ENCODE measurements at regions not wholly inside any gene's neighbourhood (a gene's known extent, or its start where the extent isn't known, plus 50 kb on each side); places are given as distances from the start of the nearest gene placed in this dataset.

GRCh38 chr1:198087831-198088230, 69.0 kb upstream of the NEK7 start:
- intact Hi-C loops (cut with DNase I): loop anchor here (10.0 kb wide), 2 partner anchors 267 to 377 kb away; no protein-coding TSS in a partner anchor
- no peaks in the 10 kb centered on the region for H3K27me3 ChIP-seq (replicated peaks; ENCODE audit: insufficient read depth)
- DNase-seq (ENCODE audit: low spot score): no peak
- WGBS: 21% methylated on average over 1 of the region's 1 CpG
- no peaks in the 10 kb centered on the region for H3K36me3 ChIP-seq
- no peak overlapping the region for H3K4me3 ChIP-seq
- H3K4me1 ChIP-seq (replicated peaks): no peaks in the 10 kb centered on the region
- no peak overlapping the region for H3K27ac ChIP-seq
- no peak for TF ChIP-seq POLR2A (IDR thresholded peaks at IDR 0.05)
- TF ChIP-seq CTCF (IDR thresholded peaks at IDR 0.05): no peak
- no peak for TF ChIP-seq POLR2AphosphoS5 (IDR thresholded peaks at IDR 0.05)
- no peaks in the 10 kb centered on the region for H3K9me3 ChIP-seq

- Histone ChIP-seq H3K36me3 (no peaks in the 10 kb centered on the region), H3K27ac (no peak overlapping the region), H3K4me1 (replicated peaks) (no peaks in the 10 kb centered on the region), H3K9me3 (no peaks in the 10 kb centered on the region), H3K4me3 (no peak overlapping the region), H3K27me3 (replicated peaks; ENCODE audit: insufficient read depth) (no peaks in the 10 kb centered on the region)
- 34% methylated on average over 4 of the region's 4 CpGs for WGBS
- no peak for DNase-seq (ENCODE audit: low spot score)
- intact Hi-C loops (cut with DNase I): loop anchor here (10.0 kb wide), 2 partner anchors 266 to 376 kb away; no protein-coding TSS in a partner anchor
- TF ChIP-seq POLR2AphosphoS5 (IDR thresholded peaks at IDR 0.05) (no peak), POLR2A (IDR thresholded peaks at IDR 0.05) (no peak), CTCF (IDR thresholded peaks at IDR 0.05) (peak in 3 of 4 experiments; percentile 14 to 44 (median 28))
These were observed 68.3 kb upstream of the NEK7 start for GRCh38 chr1:198088360-198089071.

DNA sequence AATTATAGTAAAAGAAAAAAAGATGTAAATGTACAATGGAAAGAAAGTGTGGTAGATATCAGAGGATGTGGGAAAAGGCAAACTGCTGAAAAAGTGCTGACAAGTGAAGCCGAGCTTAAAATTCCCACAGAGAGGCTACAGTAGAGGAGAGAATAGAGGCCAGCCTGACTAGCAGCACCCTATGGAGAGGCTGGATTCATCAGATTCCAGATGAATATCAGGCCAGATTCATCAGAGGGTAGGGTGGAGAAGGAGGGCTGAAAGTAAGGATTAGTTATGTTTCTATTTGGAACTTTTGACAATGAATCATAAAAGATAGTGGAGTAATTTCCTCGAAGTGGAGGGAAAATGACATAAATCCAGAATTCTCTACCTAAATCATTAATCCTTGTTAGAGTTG, 60.4 kb upstream of the NEK7 start:
- DNase-seq (ENCODE audit: low spot score): no peak
- Histone ChIP-seq H3K9me3 (no peaks in the 10 kb centered on the region), H3K4me1 (replicated peaks) (no peaks in the 10 kb centered on the region), H3K4me3 (no peak overlapping the region), H3K27me3 (replicated peaks; ENCODE audit: insufficient read depth) (no peaks in the 10 kb centered on the region), H3K36me3 (no peaks in the 10 kb centered on the region), H3K27ac (no peak overlapping the region)
- intact Hi-C loops (cut with DNase I): no loop called here
- TF ChIP-seq POLR2A (IDR thresholded peaks at IDR 0.05) (no peak), POLR2AphosphoS5 (IDR thresholded peaks at IDR 0.05) (no peak), CTCF (IDR thresholded peaks at IDR 0.05) (no peak)
- whole genome bisulfite sequencing: 72% methylated on average over 2 of the region's 2 CpGs

DNA sequence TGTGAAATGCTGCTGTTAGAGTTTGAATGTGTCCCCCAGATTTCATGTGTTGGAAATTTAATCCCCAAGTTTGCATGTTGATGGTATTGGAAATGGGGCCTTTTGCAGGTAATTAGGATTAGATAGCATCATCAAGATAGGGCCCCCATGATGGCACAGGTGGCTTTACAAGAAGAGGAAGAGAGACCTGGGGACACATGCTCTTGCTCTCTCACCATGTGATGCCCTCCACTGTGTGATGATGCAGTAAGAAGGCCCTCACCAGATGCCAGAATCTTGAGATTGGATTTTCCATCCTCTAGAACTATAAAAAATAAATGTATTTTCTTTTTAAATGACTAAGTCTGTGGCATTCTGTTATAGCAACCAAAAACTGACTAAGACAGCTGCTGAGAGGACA, 57.0 kb upstream of the NEK7 start:
- intact Hi-C loops (cut with DNase I): no loop called here
- no peaks in the 10 kb centered on the region for H3K36me3 ChIP-seq
- no peak overlapping the region for H3K27ac ChIP-seq
- H3K4me3 ChIP-seq: no peak overlapping the region
- TF ChIP-seq CTCF (IDR thresholded peaks at IDR 0.05): no peak
- TF ChIP-seq POLR2AphosphoS5 (IDR thresholded peaks at IDR 0.05): no peak
- TF ChIP-seq POLR2A (IDR thresholded peaks at IDR 0.05): no peak
- no peak for DNase-seq (ENCODE audit: low spot score)
- no peaks in the 10 kb centered on the region for H3K4me1 ChIP-seq (replicated peaks)
- no peaks in the 10 kb centered on the region for H3K9me3 ChIP-seq
- no peaks in the 10 kb centered on the region for H3K27me3 ChIP-seq (replicated peaks; ENCODE audit: insufficient read depth)
